GM12892 (cell line): ENCODE measurements at regions not wholly inside any gene's neighbourhood (a gene's known extent, or its start where the extent isn't known, plus 50 kb on each side); places are given as distances from the start of the nearest gene placed in this dataset.

ENCODE experiments used
- POLR2A ChIP-seq: IDR thresholded peaks from 2 replicates; pipeline ENCODE4 v1.6.1; 2011; ENCODE audit warnings: low read depth, low read length, control low read depth
- TAF1 ChIP-seq: IDR thresholded peaks from 2 replicates; pipeline ENCODE4 v1.6.1; 2011; ENCODE audit warnings: low read depth, mild to moderate bottlenecking, control low read depth, low read length, borderline replicate concordance

DNA sequence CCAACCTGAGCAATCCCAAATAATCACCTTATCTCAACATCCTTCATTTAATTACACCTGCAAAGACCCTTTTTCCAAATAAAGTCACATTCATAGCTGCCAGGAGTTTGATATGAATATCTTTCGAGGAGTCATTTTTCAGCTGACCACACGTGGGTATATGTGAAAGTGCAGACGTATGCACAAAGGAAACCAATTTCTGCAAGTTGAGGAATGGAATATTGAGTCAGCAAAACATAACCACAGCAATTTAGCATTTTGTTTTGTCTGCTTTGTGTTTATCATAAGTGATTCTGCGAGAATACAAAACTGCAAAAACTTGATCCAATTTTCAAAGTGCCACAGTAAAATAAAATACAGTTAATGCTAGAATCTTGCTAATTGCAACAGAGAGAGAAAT lies 295.9 kb downstream of the SUCLA2 start:
- TF ChIP-seq POLR2A (no peak), TAF1 (no peak)
